Myocyte (in vitro differentiated cells): ENCODE measurements at regions not wholly inside any gene's neighbourhood (a gene's known extent, or its start where the extent isn't known, plus 50 kb on each side); places are given as distances from the start of the nearest gene placed in this dataset.

Experiments used
- DNase-seq: peaks from one replicate; pipeline ENCODE4 v3.0.0-alpha.2; 2012; ENCODE audit warnings: low read depth

DNA sequence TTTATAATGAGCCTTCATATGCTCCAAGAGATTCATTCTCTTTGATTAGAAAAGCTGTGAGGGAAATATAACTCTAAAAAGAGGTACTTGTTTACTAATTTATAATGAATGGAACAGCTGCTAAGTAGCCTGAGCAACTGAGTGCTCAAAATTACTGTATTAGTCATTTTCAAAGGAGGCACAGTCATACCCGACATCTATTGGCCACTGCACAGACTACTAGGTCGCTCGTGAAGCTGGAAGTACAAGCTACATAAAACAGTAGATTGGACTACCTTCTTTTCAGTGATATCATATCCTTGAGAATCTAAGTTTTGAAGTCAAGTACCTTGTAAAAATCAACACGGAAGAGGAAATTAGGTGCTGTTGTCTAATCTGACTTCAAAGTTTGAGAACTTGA, 52.0 kb upstream of the GLRB start:
- DNase-seq = peak; percentile 74

DNA sequence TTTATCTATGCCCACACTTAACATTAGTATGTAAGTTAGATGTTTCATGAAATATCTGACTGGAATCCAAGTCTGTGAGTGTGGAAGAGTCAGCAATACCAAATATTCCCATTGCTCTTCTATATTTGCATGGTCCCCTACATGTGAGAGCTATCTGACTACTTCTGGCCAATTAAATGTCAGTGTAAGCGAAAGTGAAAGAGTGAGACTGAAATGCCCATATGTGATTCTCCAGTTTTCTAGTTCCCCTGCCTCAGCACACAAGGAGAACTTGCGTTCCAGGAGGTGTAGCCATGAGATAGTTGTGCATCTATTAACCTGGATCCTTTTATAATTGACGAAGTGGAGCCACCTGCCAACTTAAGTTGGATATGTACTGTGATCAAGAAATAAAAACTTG, 50.1 kb upstream of the GLRB start:
- no peak for DNase-seq
